RWPE2 (cell line): ENCODE measurements at regions not wholly inside any gene's neighbourhood (a gene's known extent, or its start where the extent isn't known, plus 50 kb on each side); places are given as distances from the start of the nearest gene placed in this dataset.

Source experiments
- ATAC-seq: fragments of 200-7000 bp; cut with Tn5 transposase; 3 replicates; pipeline ENCODE4 v1.9.1; 2021; ENCODE audit warnings: low read depth
- DNase-seq: peaks from one replicate; pipeline ENCODE4 v3.0.0-alpha.2; 2020; ENCODE audit warnings: low spot score
- H3K27ac ChIP-seq: fragments of 450-650 bp; 2 replicates; pipeline ENCODE4 v1.5.1; 2017; ENCODE audit warnings: mild to moderate bottlenecking; ENCODE audit not compliant: poor library complexity, severe bottlenecking
- H3K27me3 ChIP-seq: fragments of 250-450 bp; sonication (Bioruptor Pico); 2 replicates; pipeline ENCODE4 v1.5.1; 2021; ENCODE audit warnings: mild to moderate bottlenecking, moderate library complexity; ENCODE audit not compliant: insufficient read depth, poor library complexity, severe bottlenecking
- H3K36me3 ChIP-seq: fragments of 250-450 bp; sonication (Bioruptor Pico); 2 replicates; pipeline ENCODE4 v1.5.1; 2020; ENCODE audit warnings: low read depth, mild to moderate bottlenecking, moderate library complexity
- H3K4me1 ChIP-seq: fragments of 250-450 bp; sonication (Bioruptor Pico); 2 replicates; pipeline ENCODE4 v1.5.1; 2021; ENCODE audit warnings: mild to moderate bottlenecking, moderate library complexity; ENCODE audit not compliant: insufficient read depth, poor library complexity, severe bottlenecking
- H3K4me3 ChIP-seq: fragments of 250-450 bp; sonication (Bioruptor Pico); 2 replicates; pipeline ENCODE4 v1.5.1; 2021; ENCODE audit warnings: mild to moderate bottlenecking, moderate library complexity; ENCODE audit not compliant: severe bottlenecking
- H3K9me3 ChIP-seq: fragments of 250-450 bp; sonication (Bioruptor Pico); 2 replicates; pipeline ENCODE4 v1.5.1; 2021; ENCODE audit warnings: mild to moderate bottlenecking, moderate library complexity; ENCODE audit not compliant: severe bottlenecking
- TF ChIP-seq, protein P1 (sequence below): fragments of 450-650 bp; IDR thresholded peaks from one replicate; pipeline ENCODE4 v1.5.1; 2017; ENCODE audit warnings: mild to moderate bottlenecking, moderate library complexity; ENCODE audit not compliant: poor library complexity, severe bottlenecking

DNA sequence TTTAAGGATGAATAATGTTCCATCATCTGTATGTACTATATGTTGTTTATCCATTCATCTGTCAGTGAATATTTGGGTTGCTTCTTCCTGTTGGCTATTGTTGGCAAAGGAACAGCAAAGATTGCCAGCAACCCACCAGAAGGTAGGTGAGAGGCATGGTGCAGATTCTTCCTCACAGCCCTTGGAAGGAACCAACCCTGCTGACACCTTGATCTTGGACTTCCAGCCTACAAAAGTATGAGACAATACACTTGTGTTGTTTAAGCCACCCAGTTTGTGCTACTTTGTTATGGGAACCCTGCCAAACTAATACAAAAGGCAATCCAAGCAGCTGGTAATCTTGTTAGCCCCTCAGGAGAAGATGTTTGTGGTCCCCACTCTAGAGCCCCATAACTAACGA is 122.0 kb downstream of the CARTPT start:
- no peak for DNase-seq
- H3K36me3 ChIP-seq, result no peaks in the 10 kb centered on the region
- TF ChIP-seq, protein P1, sequence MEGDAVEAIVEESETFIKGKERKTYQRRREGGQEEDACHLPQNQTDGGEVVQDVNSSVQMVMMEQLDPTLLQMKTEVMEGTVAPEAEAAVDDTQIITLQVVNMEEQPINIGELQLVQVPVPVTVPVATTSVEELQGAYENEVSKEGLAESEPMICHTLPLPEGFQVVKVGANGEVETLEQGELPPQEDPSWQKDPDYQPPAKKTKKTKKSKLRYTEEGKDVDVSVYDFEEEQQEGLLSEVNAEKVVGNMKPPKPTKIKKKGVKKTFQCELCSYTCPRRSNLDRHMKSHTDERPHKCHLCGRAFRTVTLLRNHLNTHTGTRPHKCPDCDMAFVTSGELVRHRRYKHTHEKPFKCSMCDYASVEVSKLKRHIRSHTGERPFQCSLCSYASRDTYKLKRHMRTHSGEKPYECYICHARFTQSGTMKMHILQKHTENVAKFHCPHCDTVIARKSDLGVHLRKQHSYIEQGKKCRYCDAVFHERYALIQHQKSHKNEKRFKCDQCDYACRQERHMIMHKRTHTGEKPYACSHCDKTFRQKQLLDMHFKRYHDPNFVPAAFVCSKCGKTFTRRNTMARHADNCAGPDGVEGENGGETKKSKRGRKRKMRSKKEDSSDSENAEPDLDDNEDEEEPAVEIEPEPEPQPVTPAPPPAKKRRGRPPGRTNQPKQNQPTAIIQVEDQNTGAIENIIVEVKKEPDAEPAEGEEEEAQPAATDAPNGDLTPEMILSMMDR, result no peak
- H3K27me3 ChIP-seq, result no peaks in the 10 kb centered on the region
- no peaks in the 10 kb centered on the region for H3K9me3 ChIP-seq
- no peak overlapping the region for H3K4me3 ChIP-seq
- ATAC-seq, result no peak
- no peaks in the 10 kb centered on the region for H3K4me1 ChIP-seq
- no peak overlapping the region for H3K27ac ChIP-seq

DNA sequence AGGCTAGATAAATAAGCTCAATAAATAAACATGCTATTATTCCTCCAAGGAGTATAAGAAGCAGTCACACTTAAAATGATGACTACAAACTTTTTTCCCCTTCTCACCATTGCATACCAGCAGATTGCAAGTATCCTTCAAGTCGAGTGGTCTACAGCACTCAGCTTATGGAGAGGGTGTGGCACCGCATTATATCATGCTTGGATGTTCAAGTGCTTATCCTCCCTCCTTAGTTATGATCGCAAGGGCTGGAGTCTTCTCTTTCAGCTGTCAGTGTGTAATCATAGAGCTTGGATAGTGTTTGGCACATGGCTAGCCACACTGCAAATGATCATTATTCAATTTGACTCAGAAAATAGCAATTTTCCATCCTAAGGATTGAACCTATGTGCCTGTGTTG is 124.0 kb downstream of the CARTPT start:
- no peaks in the 10 kb centered on the region for H3K4me1 ChIP-seq
- TF ChIP-seq, protein P1, result no peak
- ATAC-seq (no peak), DNase-seq (no peak)
- H3K27ac ChIP-seq, result no peak overlapping the region
- no peaks in the 10 kb centered on the region for H3K9me3 ChIP-seq
- H3K4me3 ChIP-seq, result no peak overlapping the region
- no peaks in the 10 kb centered on the region for H3K36me3 ChIP-seq
- peaks cover 4% of the 10 kb centered on the region for H3K27me3 ChIP-seq

DNA sequence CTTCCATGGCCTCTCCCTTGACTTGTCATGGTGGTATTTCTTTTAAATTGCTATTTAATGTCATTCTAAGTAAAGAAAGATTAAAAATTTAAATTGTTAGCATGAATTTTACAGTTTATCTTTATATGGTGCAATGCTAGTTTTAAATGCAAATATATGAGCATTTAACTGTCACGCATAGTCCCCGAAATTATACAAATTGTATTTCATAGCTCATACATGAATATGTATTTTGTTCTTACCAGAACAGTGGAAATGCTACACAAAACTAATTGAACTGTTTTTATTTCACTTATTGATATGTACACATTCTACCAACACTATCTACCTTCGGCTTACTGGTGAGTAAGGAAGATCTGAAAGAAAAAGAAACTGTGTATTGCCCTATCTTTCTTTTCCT is 125.8 kb downstream of the CARTPT start:
- TF ChIP-seq, protein P1, result no peak
- no peaks in the 10 kb centered on the region for H3K4me1 ChIP-seq
- H3K27ac ChIP-seq, result no peak overlapping the region
- H3K4me3 ChIP-seq, result no peak overlapping the region
- H3K9me3 ChIP-seq, result no peaks in the 10 kb centered on the region
- H3K36me3 ChIP-seq, result no peaks in the 10 kb centered on the region
- DNase-seq (no peak), ATAC-seq (no peak)
- H3K27me3 ChIP-seq, result peaks cover 4% of the 10 kb centered on the region

- TF ChIP-seq, protein P1, result no peak
- H3K4me3 ChIP-seq, result no peak overlapping the region
- no peaks in the 10 kb centered on the region for H3K4me1 ChIP-seq
- no peaks in the 10 kb centered on the region for H3K36me3 ChIP-seq
- no peak overlapping the region for H3K27ac ChIP-seq
- no peaks in the 10 kb centered on the region for H3K9me3 ChIP-seq
- no peak for DNase-seq
- no peak for ATAC-seq
- no peaks in the 10 kb centered on the region for H3K27me3 ChIP-seq
Measured at GRCh38 chr5:71859515-71859914, 140.4 kb downstream of the CARTPT start.

- ATAC-seq (no peak), DNase-seq (no peak)
- H3K27me3 ChIP-seq, result no peaks in the 10 kb centered on the region
- no peak overlapping the region for H3K27ac ChIP-seq
- TF ChIP-seq, protein P1, result no peak
- H3K4me3 ChIP-seq, result no peak overlapping the region
- no peaks in the 10 kb centered on the region for H3K4me1 ChIP-seq
- no peaks in the 10 kb centered on the region for H3K9me3 ChIP-seq
- H3K36me3 ChIP-seq, result no peaks in the 10 kb centered on the region
Measured at GRCh38 chr5:71860048-71860447, 141.0 kb downstream of the CARTPT start.
